GM21723 (cell line): ENCODE measurements at regions not wholly inside any gene's neighbourhood (a gene's known extent, or its start where the extent isn't known, plus 50 kb on each side); places are given as distances from the start of the nearest gene placed in this dataset.
"Not testable (repeated sequence)": the region's sequence is repeated elsewhere in the genome, so short reads cannot be mapped to it uniquely, and the experiment has no call there.

Source experiments
- ATAC-seq: cut with Tn5 transposase; IDR thresholded peaks from one replicate; pipeline ENCODE4 v1.9.1; 2021; ENCODE audit warnings: mild to moderate bottlenecking, moderate library complexity; ENCODE audit not compliant: unreplicated experiment

GRCh38 chr6:11304946-11305345 is 72.5 kb upstream of the NEDD9 start:
- no peak for ATAC-seq

GRCh38 chr6:11299876-11300428 is 67.5 kb upstream of the NEDD9 start:
- ATAC-seq: not testable (repeated sequence)

DNA sequence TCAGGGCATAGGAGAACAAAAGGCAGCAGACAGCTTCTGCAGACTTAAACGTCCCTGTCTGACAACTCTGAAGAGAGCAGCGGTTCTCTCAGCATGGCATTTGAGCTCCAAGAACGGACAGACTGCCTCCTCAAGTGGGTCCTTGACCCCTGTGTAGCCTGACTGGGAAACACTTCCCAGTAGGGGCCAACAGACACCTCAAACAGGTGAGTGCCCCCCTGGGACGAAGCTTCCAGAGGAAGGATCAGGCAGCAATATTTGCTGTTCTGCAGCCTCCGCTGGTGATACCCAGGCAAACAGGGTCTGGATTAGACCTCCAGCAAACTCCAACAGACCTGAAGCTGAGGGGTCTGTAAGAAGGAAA is 66.9 kb upstream of the NEDD9 start:
- ATAC-seq: not testable (repeated sequence)

DNA sequence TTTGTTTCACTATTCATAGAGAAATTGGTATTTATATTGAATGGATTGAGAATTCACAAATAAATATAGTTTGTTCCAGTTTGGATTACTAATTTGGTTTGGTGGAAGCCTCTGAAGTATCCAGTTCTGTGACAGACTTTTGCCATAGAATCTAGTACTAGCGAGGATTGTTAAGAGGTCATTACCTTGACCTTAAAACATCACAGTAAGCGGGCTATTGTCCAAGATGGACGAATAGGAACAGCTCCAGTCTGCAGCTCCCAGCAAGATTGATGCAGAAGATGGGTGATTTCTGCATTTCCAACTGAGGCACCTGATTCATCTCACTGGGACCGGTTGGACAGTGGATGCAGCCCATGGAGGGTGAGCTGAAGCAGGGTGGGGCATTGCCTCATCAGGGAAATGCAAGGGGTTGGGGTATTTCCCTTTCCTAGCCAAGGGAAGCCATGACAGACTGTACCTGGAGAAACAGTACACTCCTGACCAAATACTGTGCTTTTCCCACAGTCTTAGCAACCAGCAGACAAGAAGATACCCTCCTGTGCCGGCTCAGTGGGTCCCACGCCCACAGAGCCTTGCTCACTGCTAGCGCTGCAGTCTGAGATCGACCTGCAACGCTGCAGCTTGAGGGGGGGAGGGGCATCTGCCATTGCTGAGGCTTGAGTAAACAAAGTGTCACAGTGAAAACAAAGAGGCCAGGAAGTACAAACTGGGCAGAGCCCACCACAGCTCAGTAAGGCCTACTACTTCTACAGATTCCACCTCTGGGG is 66.4 kb upstream of the NEDD9 start:
- no peak for ATAC-seq

DNA sequence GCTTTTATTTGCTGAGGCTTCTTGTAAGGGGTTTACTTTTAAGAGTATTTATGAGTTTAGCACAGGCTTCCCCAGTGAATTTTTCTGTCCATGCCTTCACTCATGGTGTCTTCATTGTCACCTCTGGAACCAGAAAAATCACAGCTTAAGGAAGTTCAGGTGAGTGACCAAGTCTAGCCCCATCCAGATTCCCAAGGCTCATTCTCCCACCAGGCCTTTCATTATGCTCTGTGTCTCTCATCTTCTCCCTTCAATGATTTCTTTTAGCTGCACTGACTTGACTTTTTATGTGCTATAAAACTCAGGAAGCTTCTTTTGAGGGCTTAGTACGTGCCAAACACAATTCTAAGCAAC is 64.9 kb upstream of the NEDD9 start:
- no peak for ATAC-seq

GRCh38 chr6:11296449-11297375 is 64.2 kb upstream of the NEDD9 start:
- ATAC-seq: no peak

DNA sequence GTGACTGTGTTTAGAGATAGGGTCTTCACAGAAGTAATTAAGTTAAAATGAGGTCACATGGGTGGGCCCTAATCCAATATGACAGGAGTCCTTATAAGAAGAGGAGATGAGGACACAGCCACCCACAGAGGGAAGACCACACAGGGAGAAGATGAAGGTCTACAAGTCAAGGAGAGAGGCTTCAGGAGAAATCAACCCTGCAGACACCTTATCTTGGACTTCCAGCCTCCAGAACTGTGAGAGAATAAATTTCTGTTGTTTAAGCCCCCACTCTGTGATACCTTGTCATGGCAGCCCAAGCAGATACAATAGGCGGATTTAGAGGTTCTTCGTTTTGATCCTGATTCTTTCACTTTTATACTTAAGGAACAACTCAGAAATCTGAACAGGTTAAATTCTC is 63.5 kb upstream of the NEDD9 start:
- no peak for ATAC-seq

DNA sequence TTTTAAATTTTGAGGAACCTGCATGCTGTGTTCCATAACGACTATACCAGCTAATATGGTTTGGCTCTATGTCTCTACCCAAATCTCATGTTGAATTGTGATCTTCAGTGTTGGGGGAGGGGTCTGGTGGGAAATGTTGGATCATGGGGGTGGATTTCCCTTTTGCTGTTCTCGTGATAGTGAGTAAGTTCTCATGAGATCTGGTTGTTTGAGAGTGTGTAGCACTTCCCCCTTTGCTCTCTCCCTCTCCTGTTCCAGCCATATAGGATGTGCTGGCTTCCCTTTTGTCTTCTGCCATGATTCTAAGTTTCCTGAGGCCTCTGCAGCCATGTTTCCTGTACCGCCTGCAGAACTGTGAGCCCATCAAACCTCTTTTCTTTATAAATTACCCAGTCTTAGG is 61.8 kb upstream of the NEDD9 start:
- no peak for ATAC-seq

DNA sequence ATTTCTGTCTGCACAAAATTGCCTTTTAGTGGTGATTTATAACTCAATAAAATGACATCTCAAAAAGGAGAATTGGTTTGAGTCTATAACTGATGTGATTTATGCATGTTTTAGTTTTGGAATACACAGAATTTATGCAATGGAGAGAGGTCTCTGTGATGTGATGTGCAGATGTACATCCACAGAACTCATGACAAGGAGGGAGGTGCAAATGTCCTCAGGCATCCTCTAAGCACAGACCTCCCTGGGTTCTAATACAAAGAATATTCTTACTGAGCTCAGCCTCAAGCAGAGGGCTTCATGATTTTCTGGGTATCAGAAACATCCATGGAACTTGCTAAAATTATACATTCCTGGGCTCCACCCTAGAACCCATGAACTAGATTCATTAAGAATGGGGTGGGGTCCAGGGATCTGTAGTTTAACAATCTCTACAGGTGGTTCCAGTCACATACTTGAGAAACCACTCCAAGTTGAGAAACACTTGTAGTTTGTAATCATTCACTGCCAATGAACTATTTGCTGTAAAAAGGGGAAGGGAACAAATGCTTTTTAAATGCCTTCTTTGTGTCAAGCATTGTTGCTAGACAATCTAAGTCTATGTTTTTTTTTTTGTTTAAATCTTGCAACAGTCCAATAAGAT is 60.2 kb upstream of the NEDD9 start:
- ATAC-seq: no peak

DNA sequence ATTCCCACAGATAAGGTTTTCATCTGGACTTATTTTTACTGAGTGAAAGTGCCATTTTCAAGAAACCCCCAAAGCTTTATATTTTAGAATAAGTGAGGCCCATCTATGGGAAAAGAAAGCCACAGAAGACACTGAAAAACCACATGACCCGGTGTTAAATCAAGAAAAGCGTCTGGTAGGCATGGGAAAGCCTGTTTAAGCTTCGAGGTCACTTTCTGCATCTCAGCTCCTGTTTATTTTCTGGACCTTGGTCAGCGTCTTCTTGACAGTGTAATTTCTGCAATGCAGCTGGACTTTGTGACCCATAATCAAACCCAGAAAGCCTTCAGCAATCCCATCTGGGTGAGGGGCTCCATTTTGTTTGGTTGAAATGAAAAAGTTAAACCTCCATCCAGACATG is 59.6 kb upstream of the NEDD9 start:
- no peak for ATAC-seq

- ATAC-seq: no peak
Observed at GRCh38 chr6:11291582-11291981, 59.1 kb upstream of the NEDD9 start.

- ATAC-seq: no peak
Observed at GRCh38 chr6:11290027-11290426, 57.6 kb upstream of the NEDD9 start.

DNA sequence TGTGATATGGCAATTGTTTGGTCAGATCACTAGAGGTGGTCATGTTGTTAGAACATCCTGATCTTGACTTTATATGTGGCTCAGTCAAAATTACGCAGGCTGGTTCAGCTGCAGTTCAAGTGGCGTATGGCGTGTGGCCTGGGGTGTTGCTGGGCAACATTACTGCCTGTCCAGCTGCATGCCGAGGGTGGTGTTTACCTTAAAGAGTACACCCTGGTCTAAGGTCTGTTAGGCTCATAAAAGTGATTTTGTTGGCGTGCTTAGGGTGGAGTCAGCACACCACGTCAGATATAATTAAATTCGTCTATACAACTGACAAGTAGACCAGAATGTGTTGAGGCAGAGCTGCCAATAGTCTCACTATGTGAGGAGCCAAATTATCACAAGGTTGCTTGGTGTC is 55.6 kb upstream of the NEDD9 start:
- no peak for ATAC-seq

GRCh38 chr6:11284996-11285395 is 52.5 kb upstream of the NEDD9 start:
- no peak for ATAC-seq

- ATAC-seq: no peak
Observed at GRCh38 chr6:11283629-11284028, 51.2 kb upstream of the NEDD9 start.

- no peak for ATAC-seq
Observed at GRCh38 chr6:11282875-11283274, 50.4 kb upstream of the NEDD9 start.
